Heart right ventricle (tissue), 16 donors: ENCODE measurements at regions not wholly inside any gene's neighbourhood (a gene's known extent, or its start where the extent isn't known, plus 50 kb on each side); places are given as distances from the start of the nearest gene placed in this dataset.

Experiments
- ATAC-seq, 8 donors: fragments of 200-7000 bp; cut with Tn5 transposase; one replicate each; pipeline ENCODE4 v1.9.1; 2020; ENCODE audit warnings: mild to moderate bottlenecking in 8 of 8, moderate library complexity in 8 of 8, moderate number of reproducible peaks in 1 of 8
- DNase-seq, 2 donors: peaks; one replicate each; pipeline ENCODE4 v3.0.0-alpha.2; 2020
- H3K27ac ChIP-seq, 10 donors: fragments of 200-600 bp; sonication (generic) in 2 of 10; one replicate each; pipeline versions ENCODE4 v1.5.0 to v1.8.0; 2020 to 2022; ENCODE audit warnings: mild to moderate bottlenecking in 3 of 10
- H3K27me3 ChIP-seq, 7 donors: fragments of 200-600 bp; one replicate each; pipeline ENCODE4 v1.8.0; 2021 to 2022; ENCODE audit warnings: mild to moderate bottlenecking in 2 of 7
- H3K36me3 ChIP-seq, 9 donors: fragments of 200-600 bp; sonication (generic) in 1 of 9; one replicate each; pipeline versions ENCODE4 v1.5.0 to v1.8.0; 2020 to 2022; ENCODE audit warnings: mild to moderate bottlenecking in 2 of 9
- H3K4me1 ChIP-seq, 9 donors: fragments of 200-600 bp; sonication (generic) in 1 of 9; one replicate each; pipeline versions ENCODE4 v1.5.0 to v1.8.0; 2020 to 2022; ENCODE audit warnings: mild to moderate bottlenecking in 4 of 9
- H3K4me3 ChIP-seq, 10 donors: fragments of 200-600 bp; sonication (generic) in 2 of 10; one replicate each; pipeline versions ENCODE4 v1.5.0 to v1.8.0; 2020 to 2022; ENCODE audit warnings: mild to moderate bottlenecking in 7 of 10, moderate library complexity in 2 of 10
- H3K9me3 ChIP-seq, 11 donors: fragments of 200-600 bp in 10 of 11; sonication (generic) in 2 of 11; one replicate each; pipeline versions ENCODE4 v1.5.0 to v1.8.0; 2013 to 2022; ENCODE audit warnings: mild to moderate bottlenecking in 2 of 11, control low read depth in 1 of 11, moderate library complexity in 1 of 11
- CTCF ChIP-seq, 9 donors: fragments of 200-600 bp; sonication (generic) in 2 of 9; IDR thresholded peaks; one replicate each; pipeline versions ENCODE4 v1.5.0 to v1.8.0; 2021 to 2022; ENCODE audit warnings: antibody characterized with exemption in 9 of 9, mild to moderate bottlenecking in 5 of 9, moderate library complexity in 1 of 9
- WGBS, 2 donors: extraction: QIAGEN DNeasy Blood & Tissue Kit; methylation state at CpG; one replicate each; pipeline ENCODE4 v1.1.7; 2013; ENCODE audit warnings: inconsistent platforms in 1 of 2; 5-methylcytosine and 5-hydroxymethylcytosine counted together
- intact Hi-C, 10 donors: fragments of 100-400 bp; cut with DNase I; formaldehyde crosslinking; loops; one replicate each; pipeline versions ENCODE4 v1.11.1 to v1.14.2; 2022
- donor health status: Arrhythmogenic right ventricular cardiomyopathy.
- donor health status: ischemic (EF 13 %, LVEDD 7.1; RV severe dilation, severe dysfunction).
- donor health status: healthy with polysubstance abuse.
- donor health status: DM: no; HTN: yes; CAD: no.
- donor health status: DM: no; HTN: no; CAD: no.
- donor health status: ischemic (EF 25% LVEDD 6.9; RV normal size, moderate dysfunction).
- donor health status: ischemic (EF 25% LVEDD 5.7; RV mildly dilated, moderate dysfunction).
- donor health status: healthy.
- donor health status: DM: yes; HTN: yes; CAD: no.
- donor health status: Ischemic cardiomyopathy.
- donor health status: ischemic (EF 35%, LVEDD 5.7; RV mildly dilated, moderate dysfunction).
- donor health status: nonischemic (EF 11% LVEDD 7.7; RV severe dilation, severe dysfunction).
- donor health status: DM: yes; HTN: yes; CAD: no.
- donor health status: PGD.
- donor health status: ischemic (EF 29% LVEDD 5.4; RV normal size, mild dysfunction).
- donor health status: nonischemic (EF 23%, LVEDD 6.1; RV moderate dilation, normal function).

GRCh38 chr1:172950528-172950927, 100.2 kb downstream of the TNFSF18 start:
- no peaks in the 10 kb centered on the region for H3K9me3 ChIP-seq
- H3K27ac ChIP-seq = no peak overlapping the region
- ATAC-seq (no peak), DNase-seq (no peak)
- intact Hi-C loops = no loop called here
- H3K36me3 ChIP-seq = no peaks in the 10 kb centered on the region
- H3K4me3 ChIP-seq = no peak overlapping the region
- no peaks in the 10 kb centered on the region for H3K27me3 ChIP-seq
- peaks cover 0 to 11% (median 0%) of the 10 kb centered on the region in 9 donors for H3K4me1 ChIP-seq
- no peak for TF ChIP-seq CTCF (IDR thresholded peaks at IDR 0.05)
- WGBS, 2 donors = 84 to 87% methylated on average over 2 of the region's 2 CpGs

- Histone ChIP-seq H3K27ac (no peak overlapping the region), H3K27me3 (no peaks in the 10 kb centered on the region), H3K4me1 (peaks cover 0 to 8% (median 0%) of the 10 kb centered on the region in 9 donors), H3K9me3 (no peaks in the 10 kb centered on the region), H3K4me3 (no peak overlapping the region), H3K36me3 (no peaks in the 10 kb centered on the region)
- 74 to 78% methylated on average over 3 of the region's 3 CpGs for WGBS, 2 donors
- intact Hi-C loops = no loop called here
- no peak for DNase-seq
- peak in 1 of 8 donors; percentile 33 for ATAC-seq
- no peak for TF ChIP-seq CTCF (IDR thresholded peaks at IDR 0.05)
These were observed 98.9 kb downstream of the TNFSF18 start for GRCh38 chr1:172951730-172952365.

GRCh38 chr1:172952516-172952915, 98.2 kb downstream of the TNFSF18 start:
- ATAC-seq (no peak), DNase-seq (no peak)
- H3K27ac ChIP-seq = no peak overlapping the region
- H3K4me1 ChIP-seq = peaks cover 0 to 7% (median 0%) of the 10 kb centered on the region in 9 donors
- H3K36me3 ChIP-seq = no peaks in the 10 kb centered on the region
- no peaks in the 10 kb centered on the region for H3K9me3 ChIP-seq
- TF ChIP-seq CTCF (IDR thresholded peaks at IDR 0.05) = no peak
- no peak overlapping the region for H3K4me3 ChIP-seq
- intact Hi-C loops = no loop called here
- no peaks in the 10 kb centered on the region for H3K27me3 ChIP-seq

DNA sequence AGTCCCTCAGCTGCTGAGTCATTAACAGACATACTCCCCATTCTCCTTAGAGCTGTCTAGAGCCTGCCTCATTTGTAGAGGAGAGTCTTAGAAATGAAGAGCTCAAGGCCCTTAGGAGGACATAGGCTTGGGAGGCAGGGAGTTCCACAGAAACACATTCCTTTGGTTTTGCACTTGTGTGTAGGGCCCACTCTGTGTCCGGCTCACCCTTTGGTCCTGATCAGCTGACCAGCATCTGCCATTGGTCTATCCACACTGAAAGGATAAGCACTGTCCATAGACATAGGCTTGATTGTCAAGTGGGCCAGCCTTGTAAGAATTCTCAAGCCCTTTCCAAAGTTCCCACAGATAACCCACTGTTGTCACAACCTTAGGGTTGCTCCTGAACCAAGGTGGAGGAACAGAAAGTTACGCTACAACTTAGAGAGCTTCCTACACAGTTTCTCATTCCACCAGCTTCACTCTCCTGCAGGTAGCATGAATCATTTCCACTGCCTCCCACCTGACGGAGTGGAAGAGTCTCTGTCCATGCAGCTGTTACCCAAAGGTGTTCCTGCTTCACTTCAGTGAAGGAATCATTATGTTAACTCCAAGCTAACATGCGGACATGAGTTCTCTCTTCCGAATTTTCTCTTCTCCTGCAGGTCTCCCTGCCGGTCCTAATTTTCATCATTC, 96.1 kb downstream of the TNFSF18 start:
- Histone ChIP-seq H3K27me3 (no peaks in the 10 kb centered on the region), H3K36me3 (no peaks in the 10 kb centered on the region), H3K27ac (no peak overlapping the region), H3K9me3 (no peaks in the 10 kb centered on the region), H3K4me3 (no peak overlapping the region), H3K4me1 (no peaks in the 10 kb centered on the region)
- TF ChIP-seq CTCF (IDR thresholded peaks at IDR 0.05) = no peak
- ATAC-seq (no peak), DNase-seq (no peak)
- intact Hi-C loops = no loop called here
- WGBS, 2 donors = 95 to 96% methylated on average over 6 of the region's 6 CpGs
